Sigmoid colon (tissue), 3 donors: ENCODE measurements at regions not wholly inside any gene's neighbourhood (a gene's known extent, or its start where the extent isn't known, plus 50 kb on each side); places are given as distances from the start of the nearest gene placed in this dataset.
"Not testable (repeated sequence)": the region's sequence is repeated elsewhere in the genome, so short reads cannot be mapped to it uniquely, and the experiment has no call there.

Experiments used
- POLR2A ChIP-seq, 2 donors: fragments of 450-650 bp; IDR thresholded peaks; one replicate each; pipeline ENCODE4 v1.6.1; 2016; ENCODE audit warnings: antibody characterized with exemption in 2 of 2, mild to moderate bottlenecking in 2 of 2, moderate library complexity in 2 of 2
- TF ChIP-seq, protein P1 (sequence below), 4 experiments: fragments of 450-650 bp in 3 of 4; fragments of 200-600 bp in 1 of 4; IDR thresholded peaks; one replicate each; pipeline ENCODE4 v1.5.1; 2016 to 2019; ENCODE audit warnings: antibody characterized with exemption in 4 of 4, mild to moderate bottlenecking in 3 of 4, moderate library complexity in 2 of 4

DNA sequence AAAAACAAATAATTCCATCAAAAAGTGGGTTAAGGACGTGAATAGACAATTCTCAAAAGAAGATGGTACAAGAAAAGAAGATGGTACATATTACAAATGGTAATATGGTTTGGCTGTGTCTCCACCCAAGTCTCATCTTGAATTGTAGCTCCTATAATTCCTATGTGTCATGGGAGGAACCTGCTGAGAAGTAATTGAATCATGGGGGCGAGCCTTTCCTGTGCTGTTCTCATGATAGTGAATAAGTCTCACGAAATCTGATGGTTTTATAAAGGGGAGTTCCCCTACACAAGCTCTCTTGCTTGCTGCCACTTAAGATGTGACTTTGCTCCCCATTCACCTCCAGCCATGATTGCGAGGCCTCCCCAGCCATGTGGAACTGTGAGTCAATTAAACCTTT lies 172.9 kb downstream of the C11orf91 start:
- TF ChIP-seq, protein P1, sequence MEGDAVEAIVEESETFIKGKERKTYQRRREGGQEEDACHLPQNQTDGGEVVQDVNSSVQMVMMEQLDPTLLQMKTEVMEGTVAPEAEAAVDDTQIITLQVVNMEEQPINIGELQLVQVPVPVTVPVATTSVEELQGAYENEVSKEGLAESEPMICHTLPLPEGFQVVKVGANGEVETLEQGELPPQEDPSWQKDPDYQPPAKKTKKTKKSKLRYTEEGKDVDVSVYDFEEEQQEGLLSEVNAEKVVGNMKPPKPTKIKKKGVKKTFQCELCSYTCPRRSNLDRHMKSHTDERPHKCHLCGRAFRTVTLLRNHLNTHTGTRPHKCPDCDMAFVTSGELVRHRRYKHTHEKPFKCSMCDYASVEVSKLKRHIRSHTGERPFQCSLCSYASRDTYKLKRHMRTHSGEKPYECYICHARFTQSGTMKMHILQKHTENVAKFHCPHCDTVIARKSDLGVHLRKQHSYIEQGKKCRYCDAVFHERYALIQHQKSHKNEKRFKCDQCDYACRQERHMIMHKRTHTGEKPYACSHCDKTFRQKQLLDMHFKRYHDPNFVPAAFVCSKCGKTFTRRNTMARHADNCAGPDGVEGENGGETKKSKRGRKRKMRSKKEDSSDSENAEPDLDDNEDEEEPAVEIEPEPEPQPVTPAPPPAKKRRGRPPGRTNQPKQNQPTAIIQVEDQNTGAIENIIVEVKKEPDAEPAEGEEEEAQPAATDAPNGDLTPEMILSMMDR (IDR thresholded peaks at IDR 0.05) = not testable (repeated sequence)
- not testable (repeated sequence) for TF ChIP-seq POLR2A (IDR thresholded peaks at IDR 0.05)
